Stimulated activated naive CD8-positive, alpha-beta T cell treated with anti-CD3 and anti-CD28 coated beads, Interleukin-15, amount 100 ng/mL, for 72 hours (primary cell): ENCODE measurements at regions not wholly inside any gene's neighbourhood (a gene's known extent, or its start where the extent isn't known, plus 50 kb on each side); places are given as distances from the start of the nearest gene placed in this dataset.

Experiments
- ATAC-seq: fragments of 150-1000 bp; cut with Tn5 transposase; 2 replicates; pipeline ENCODE4 v1.10.0; 2021; ENCODE audit warnings: mild to moderate bottlenecking, moderate library complexity
- DNase-seq, 2 donors: peaks; one replicate each; pipeline ENCODE4 v3.0.0; 2021 to 2022
- H3K27ac Mint-ChIP-seq, 2 donors: one replicate each; pipeline ENCODE4 v1.8.0; 2022; ENCODE audit warnings: mild to moderate bottlenecking in 2 of 2, mixed read lengths in 2 of 2, moderate library complexity in 2 of 2
- H3K27me3 Mint-ChIP-seq: one replicate; pipeline ENCODE4 v1.8.0; 2022; ENCODE audit warnings: mixed read lengths
- H3K4me1 Mint-ChIP-seq: one replicate; pipeline ENCODE4 v1.8.0; 2022; ENCODE audit warnings: mild to moderate bottlenecking, mixed read lengths
- H3K4me3 Mint-ChIP-seq, 2 donors: one replicate each; pipeline ENCODE4 v1.8.0; 2022; ENCODE audit warnings: mild to moderate bottlenecking in 2 of 2, mixed read lengths in 2 of 2, moderate library complexity in 1 of 2
- H3K9me3 Mint-ChIP-seq, 2 donors: one replicate each; pipeline ENCODE4 v1.8.0; 2022; ENCODE audit warnings: mixed read lengths in 2 of 2

- DNase-seq (no peak), ATAC-seq (no peak)
- Mint-ChIP-seq H3K4me1 (no peaks in the 10 kb centered on the region), H3K27me3 (peaks cover 12% of the 10 kb centered on the region), H3K4me3 (no peak overlapping the region), H3K9me3 (peaks cover 5 to 8% of the 10 kb centered on the region in 2 donors), H3K27ac (no peak overlapping the region)
Observed at GRCh38 chr19:31801611-31802010, 452.4 kb upstream of the TSHZ3 start.

GRCh38 chr19:31803835-31804446 lies 454.7 kb upstream of the TSHZ3 start:
- Mint-ChIP-seq H3K4me3 (no peak overlapping the region), H3K27ac (no peak overlapping the region)
- ATAC-seq = no peak

GRCh38 chr19:31804668-31805067 lies 455.4 kb upstream of the TSHZ3 start:
- ATAC-seq = no peak
- no peak for DNase-seq
- H3K27ac Mint-ChIP-seq = no peak overlapping the region
- no peak overlapping the region for H3K4me3 Mint-ChIP-seq
- H3K4me1 Mint-ChIP-seq = no peaks in the 10 kb centered on the region
- H3K9me3 Mint-ChIP-seq = no peaks in the 10 kb centered on the region
- peaks cover 12% of the 10 kb centered on the region for H3K27me3 Mint-ChIP-seq

More at GRCh38 chr19:31803835-31804446, 454.7 kb upstream of the TSHZ3 start:
- H3K9me3 Mint-ChIP-seq = no peaks in the 10 kb centered on the region
- peaks cover 12% of the 10 kb centered on the region for H3K27me3 Mint-ChIP-seq
- no peak for DNase-seq
- no peaks in the 10 kb centered on the region for H3K4me1 Mint-ChIP-seq

GRCh38 chr19:31810536-31811109 lies 461.4 kb upstream of the TSHZ3 start:
- no peak overlapping the region for H3K27ac Mint-ChIP-seq
- no peaks in the 10 kb centered on the region for H3K4me1 Mint-ChIP-seq
- H3K27me3 Mint-ChIP-seq = no peaks in the 10 kb centered on the region
- H3K9me3 Mint-ChIP-seq = no peaks in the 10 kb centered on the region
- ATAC-seq (no peak), DNase-seq (no peak)
- H3K4me3 Mint-ChIP-seq = no peak overlapping the region

- Mint-ChIP-seq H3K27ac (no peak overlapping the region), H3K27me3 (no peaks in the 10 kb centered on the region), H3K4me1 (no peaks in the 10 kb centered on the region), H3K4me3 (no peak overlapping the region), H3K9me3 (peaks cover 5 to 12% of the 10 kb centered on the region in 2 donors)
- no peak for ATAC-seq
- no peak for DNase-seq
Observed at GRCh38 chr19:31817971-31818797, 468.9 kb upstream of the TSHZ3 start.

- Mint-ChIP-seq H3K4me3 (no peak overlapping the region), H3K9me3 (peaks cover 5 to 12% of the 10 kb centered on the region in 2 donors), H3K4me1 (no peaks in the 10 kb centered on the region), H3K27me3 (no peaks in the 10 kb centered on the region), H3K27ac (no peak overlapping the region)
- DNase-seq = no peak
- ATAC-seq = no peak
Observed at GRCh38 chr19:31818798-31819105, 469.5 kb upstream of the TSHZ3 start.

GRCh38 chr19:31819837-31820236 lies 470.6 kb upstream of the TSHZ3 start:
- ATAC-seq = no peak
- no peak for DNase-seq
- H3K27me3 Mint-ChIP-seq = no peaks in the 10 kb centered on the region
- H3K4me1 Mint-ChIP-seq = no peaks in the 10 kb centered on the region
- no peak overlapping the region for H3K4me3 Mint-ChIP-seq
- H3K27ac Mint-ChIP-seq = no peak overlapping the region
- peaks cover 5 to 12% of the 10 kb centered on the region in 2 donors for H3K9me3 Mint-ChIP-seq

GRCh38 chr19:31821346-31821745 lies 472.1 kb upstream of the TSHZ3 start:
- DNase-seq = no peak
- Mint-ChIP-seq H3K27me3 (no peaks in the 10 kb centered on the region), H3K27ac (no peak overlapping the region), H3K4me1 (no peaks in the 10 kb centered on the region), H3K9me3 (peaks cover 17 to 20% of the 10 kb centered on the region in 2 donors), H3K4me3 (no peak overlapping the region)
- no peak for ATAC-seq

GRCh38 chr19:31825134-31826094 lies 476.2 kb upstream of the TSHZ3 start:
- Mint-ChIP-seq H3K9me3 (peaks cover 11 to 14% of the 10 kb centered on the region in 2 donors), H3K4me1 (no peaks in the 10 kb centered on the region), H3K27ac (no peak overlapping the region), H3K4me3 (no peak overlapping the region), H3K27me3 (no peaks in the 10 kb centered on the region)
- no peak for ATAC-seq
- DNase-seq = no peak

GRCh38 chr19:31826325-31826724 lies 477.1 kb upstream of the TSHZ3 start:
- Mint-ChIP-seq H3K4me1 (no peaks in the 10 kb centered on the region), H3K27ac (no peak overlapping the region), H3K4me3 (no peak overlapping the region), H3K27me3 (no peaks in the 10 kb centered on the region), H3K9me3 (peaks cover 7 to 16% of the 10 kb centered on the region in 2 donors)
- no peak for ATAC-seq
- no peak for DNase-seq

- no peak overlapping the region for H3K4me3 Mint-ChIP-seq
- no peak overlapping the region for H3K27ac Mint-ChIP-seq
- no peaks in the 10 kb centered on the region for H3K27me3 Mint-ChIP-seq
- no peak for ATAC-seq
- DNase-seq = no peak
- H3K4me1 Mint-ChIP-seq = no peaks in the 10 kb centered on the region
- H3K9me3 Mint-ChIP-seq = peaks cover 5 to 24% of the 10 kb centered on the region in 2 donors
Observed at GRCh38 chr19:31831421-31832175, 482.4 kb upstream of the TSHZ3 start.

GRCh38 chr19:31832176-31832548 lies 482.9 kb upstream of the TSHZ3 start:
- DNase-seq (no peak), ATAC-seq (no peak)
- Mint-ChIP-seq H3K4me3 (no peak overlapping the region), H3K4me1 (no peaks in the 10 kb centered on the region), H3K9me3 (peaks cover 5 to 24% of the 10 kb centered on the region in 2 donors), H3K27me3 (no peaks in the 10 kb centered on the region), H3K27ac (no peak overlapping the region)

GRCh38 chr19:31834070-31834469 lies 484.8 kb upstream of the TSHZ3 start:
- no peak overlapping the region for H3K4me3 Mint-ChIP-seq
- H3K27me3 Mint-ChIP-seq = peaks cover 6% of the 10 kb centered on the region
- peaks cover 5 to 30% of the 10 kb centered on the region in 2 donors for H3K9me3 Mint-ChIP-seq
- DNase-seq (no peak), ATAC-seq (no peak)
- H3K4me1 Mint-ChIP-seq = no peaks in the 10 kb centered on the region
- no peak overlapping the region for H3K27ac Mint-ChIP-seq

GRCh38 chr19:31838163-31838815 lies 489.1 kb upstream of the TSHZ3 start:
- Mint-ChIP-seq H3K27me3 (peaks cover 9% of the 10 kb centered on the region), H3K4me3 (no peak overlapping the region), H3K27ac (no peak overlapping the region), H3K9me3 (peaks cover 13 to 46% of the 10 kb centered on the region in 2 donors), H3K4me1 (no peaks in the 10 kb centered on the region)
- ATAC-seq (no peak), DNase-seq (no peak)
